T-helper 9 cell (primary cell): ENCODE measurements at regions not wholly inside any gene's neighbourhood (a gene's known extent, or its start where the extent isn't known, plus 50 kb on each side); places are given as distances from the start of the nearest gene placed in this dataset.

Experiments used
- DNase-seq: peaks from one replicate; pipeline ENCODE4 v3.0.0-alpha.2; 2020

DNA sequence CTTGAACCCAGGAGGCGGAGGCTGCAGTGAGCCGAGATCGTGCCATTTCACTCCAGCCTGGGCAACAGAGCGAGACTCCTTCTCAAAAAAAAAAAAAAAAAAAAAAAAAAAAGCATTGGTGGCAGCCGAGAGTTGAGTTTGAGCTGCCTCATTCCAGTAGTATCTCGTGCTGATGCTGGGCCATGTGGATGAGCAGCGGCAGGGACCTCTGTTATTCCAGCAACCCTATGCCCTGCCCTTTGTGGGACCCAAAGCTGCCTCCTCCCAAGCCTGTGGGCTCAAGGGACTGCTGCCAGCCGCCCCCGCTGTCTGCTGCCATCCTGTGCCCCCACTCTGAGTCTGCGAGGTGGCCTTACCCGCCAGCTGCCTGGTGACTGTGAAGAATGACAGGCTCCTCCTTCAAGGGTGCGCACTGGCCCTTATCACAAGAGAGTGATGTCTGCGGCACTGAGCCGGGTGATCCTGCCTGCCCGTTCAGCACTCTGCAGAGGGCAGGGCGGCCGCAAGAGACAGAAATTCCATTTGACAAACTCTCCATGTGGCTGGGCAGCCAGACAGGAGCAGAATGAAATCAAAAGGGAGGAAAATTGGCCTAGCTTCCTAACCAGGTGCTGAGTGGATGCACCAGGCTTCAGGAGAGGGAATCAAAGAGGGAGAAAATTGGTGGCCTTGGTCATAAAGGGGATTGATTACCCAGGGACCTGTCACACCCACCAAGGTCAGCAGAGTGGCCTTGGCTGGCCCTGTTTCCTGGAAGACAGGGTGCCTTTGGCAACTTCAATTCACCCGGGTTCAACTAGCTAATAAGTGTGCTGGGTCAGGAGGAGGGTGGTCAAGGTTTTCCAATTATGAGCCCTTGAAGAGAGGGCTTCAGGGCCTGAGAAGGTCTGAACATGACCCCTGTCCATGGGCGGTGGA is 65.3 kb upstream of the ZMIZ1 start:
- DNase-seq = no peak

GRCh38 chr10:79004311-79004710 is 64.5 kb upstream of the ZMIZ1 start:
- DNase-seq = no peak

DNA sequence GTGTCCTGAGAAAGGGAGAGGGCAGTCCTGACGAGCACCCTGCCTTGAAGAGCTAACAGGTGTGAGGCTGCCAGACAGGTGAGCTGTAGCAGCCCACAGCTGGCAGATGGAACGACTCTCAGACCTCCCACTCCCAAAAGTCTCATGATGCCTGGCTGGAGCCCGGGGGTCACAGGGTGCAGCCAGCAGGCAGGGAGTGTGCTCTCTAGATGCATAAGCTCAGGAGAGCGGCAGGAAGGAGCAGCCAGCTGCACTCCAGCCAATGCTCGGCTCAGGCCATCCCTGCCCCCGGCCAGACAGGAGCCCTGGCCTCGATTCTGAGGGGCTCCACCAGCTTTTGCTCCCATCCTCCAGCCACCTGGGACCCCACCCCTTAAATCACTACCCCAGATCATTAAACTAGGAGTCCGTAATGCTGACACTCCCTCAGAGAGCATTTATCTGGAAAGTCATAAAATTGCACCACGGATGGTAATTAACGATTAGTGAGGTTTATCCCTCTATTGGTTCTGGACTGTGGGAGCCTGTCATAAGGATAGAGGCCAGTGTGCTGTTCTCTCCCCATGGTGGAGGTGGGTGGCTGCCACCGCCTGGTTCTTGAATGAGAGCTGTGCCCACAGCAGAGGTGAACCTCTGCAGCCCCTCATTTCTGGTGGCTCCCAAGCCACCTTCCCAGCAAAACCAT is 63.5 kb upstream of the ZMIZ1 start:
- DNase-seq = no peak

DNA sequence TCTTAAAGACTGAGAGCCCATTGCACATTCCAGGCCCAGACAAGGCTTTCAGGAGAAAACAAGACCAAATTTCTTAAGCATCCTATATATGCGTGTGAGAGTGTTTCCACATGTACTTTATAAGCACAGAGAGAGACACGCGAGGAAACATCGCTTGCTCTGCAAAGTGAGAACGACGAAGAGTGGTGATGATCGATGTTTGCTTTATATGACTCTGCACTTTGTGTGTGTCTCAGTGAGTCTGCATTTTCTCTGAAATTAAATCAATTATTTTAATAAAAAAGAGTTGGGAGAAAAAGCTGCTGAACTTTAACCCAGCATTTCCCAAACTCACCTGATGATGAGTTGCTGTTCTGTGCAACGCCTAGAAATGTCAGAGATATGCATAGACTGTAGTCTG is 61.7 kb upstream of the ZMIZ1 start:
- no peak for DNase-seq

GRCh38 chr10:79007421-79008319 is 61.1 kb upstream of the ZMIZ1 start:
- DNase-seq = no peak

DNA sequence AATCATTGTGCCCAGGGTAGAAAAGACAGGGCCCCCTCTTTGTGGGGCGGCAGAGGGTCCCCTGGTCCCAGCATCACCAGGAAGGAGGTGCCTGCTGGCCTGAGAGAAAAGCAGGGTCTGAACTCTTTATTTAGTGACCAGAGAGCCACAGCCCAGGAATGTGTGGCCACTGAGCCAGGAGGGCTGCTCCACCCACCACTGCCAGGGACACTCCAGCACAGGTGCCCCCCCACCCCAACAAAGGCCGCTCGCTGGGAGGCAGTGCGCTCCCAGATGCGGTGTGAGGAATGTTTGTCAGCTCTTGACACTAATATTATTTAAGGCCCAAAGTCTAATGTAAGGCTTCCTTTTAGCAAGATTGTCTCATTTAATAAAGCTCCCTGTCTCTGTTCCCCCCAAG is 59.6 kb upstream of the ZMIZ1 start:
- no peak for DNase-seq

DNA sequence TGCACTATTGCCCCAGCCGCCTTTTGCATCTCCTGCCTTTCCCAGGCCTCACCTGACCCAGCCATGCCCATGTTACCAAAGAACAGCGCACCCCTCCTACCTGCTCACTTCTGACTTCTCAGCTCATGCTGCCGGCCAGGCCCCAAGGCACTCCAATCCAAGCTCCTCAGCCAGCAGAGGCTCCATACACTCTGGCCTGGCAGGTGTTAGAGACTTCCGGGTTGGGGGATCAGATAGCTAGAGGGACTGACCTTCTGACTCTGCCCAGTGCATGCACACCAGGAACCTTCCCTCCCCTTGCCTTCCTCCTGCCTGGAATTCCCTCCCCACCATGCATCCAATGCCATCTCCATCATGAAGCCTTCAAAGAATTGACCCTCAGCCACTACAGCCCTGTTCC is 56.2 kb upstream of the ZMIZ1 start:
- no peak for DNase-seq

DNA sequence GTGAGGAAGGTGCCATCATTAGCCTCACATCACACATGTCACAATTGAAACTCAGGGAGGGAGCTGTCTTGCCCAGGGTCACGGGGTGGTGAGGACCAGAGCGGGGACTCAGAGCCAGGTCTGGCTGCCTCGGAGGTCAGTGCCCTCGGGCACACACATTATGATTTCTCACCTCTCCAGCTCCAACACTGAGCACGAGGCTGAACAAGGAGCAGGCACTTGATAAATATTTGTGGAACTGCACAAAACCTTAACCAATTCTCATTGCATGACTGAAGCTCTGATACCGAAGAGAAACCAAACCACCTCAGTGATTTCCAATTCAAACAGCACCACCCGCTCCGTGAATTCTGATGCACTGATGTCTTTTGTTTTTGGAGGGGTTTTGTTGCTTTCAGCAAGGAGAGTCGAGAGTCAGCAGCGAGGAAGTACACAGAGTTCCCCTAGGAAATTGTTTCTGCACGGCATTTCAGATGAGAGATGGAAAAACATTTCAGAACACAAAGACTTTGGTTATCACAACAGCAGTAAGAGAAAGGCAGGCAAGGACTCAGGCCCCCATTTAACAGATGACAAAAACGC is 55.3 kb upstream of the ZMIZ1 start:
- no peak for DNase-seq

- no peak for DNase-seq
Measured at GRCh38 chr10:79014796-79015195, 54.0 kb upstream of the ZMIZ1 start.

- DNase-seq = no peak
Measured at GRCh38 chr10:79017882-79018520, 50.8 kb upstream of the ZMIZ1 start.

DNA sequence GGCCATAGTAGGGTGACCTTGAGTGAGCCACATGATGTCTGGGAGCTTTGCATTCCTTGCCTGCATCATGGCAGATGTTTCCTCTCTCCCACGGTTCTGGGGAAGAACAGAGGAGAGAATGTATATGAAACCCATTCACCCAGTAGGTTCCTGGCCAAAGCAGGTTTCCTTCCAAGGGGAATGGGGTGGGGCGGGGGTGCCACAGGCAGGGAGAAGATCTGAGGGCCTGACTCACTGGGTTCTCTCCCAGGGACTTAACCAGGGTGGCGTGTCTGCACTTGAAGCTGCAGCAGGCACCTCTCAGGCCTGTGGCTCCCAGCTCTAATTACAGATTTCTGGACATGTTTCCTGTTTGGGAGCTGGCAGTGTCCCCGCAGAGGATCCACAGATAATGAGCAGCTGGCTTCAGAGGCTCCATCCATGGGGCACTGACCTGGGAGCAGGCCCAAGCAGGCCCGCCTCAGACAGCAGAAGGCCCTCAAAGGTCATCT is 50.2 kb upstream of the ZMIZ1 start:
- DNase-seq = no peak
